Gastroesophageal sphincter (tissue), 4 donors: ENCODE measurements at regions not wholly inside any gene's neighbourhood (a gene's known extent, or its start where the extent isn't known, plus 50 kb on each side); places are given as distances from the start of the nearest gene placed in this dataset.

ENCODE experiments used
- ATAC-seq: fragments of 150-250 bp; one replicate; pipeline ENCODE4 v1.9.1; 2016; ENCODE audit warnings: mild to moderate bottlenecking, moderate library complexity
- H3K27ac ChIP-seq, 4 donors: fragments of 200-600 bp; sonication (generic) in 3 of 4; 1 replicate in 3 of 4; 2 replicates in 1 of 4; pipeline ENCODE4 v1.5.1; 2016 to 2019
- H3K27me3 ChIP-seq: fragments of 200-600 bp; sonication (generic); one replicate; pipeline ENCODE4 v1.5.1; 2019
- H3K36me3 ChIP-seq, 2 donors: fragments of 200-600 bp; sonication (generic); one replicate each; pipeline ENCODE4 v1.5.1; 2019; ENCODE audit warnings: control low read depth in 1 of 2
- H3K4me1 ChIP-seq, 3 donors: fragments of 200-600 bp; sonication (generic); 1 replicate in 2 of 3; 2 replicates in 1 of 3; pipeline ENCODE4 v1.5.1; 2016 to 2019; ENCODE audit warnings: control low read depth in 2 of 3
- H3K4me3 ChIP-seq, 2 donors: fragments of 200-600 bp; sonication (generic); one replicate each; pipeline ENCODE4 v1.5.1; 2019; ENCODE audit warnings: mild to moderate bottlenecking in 1 of 2, moderate library complexity in 1 of 2
- H3K9me3 ChIP-seq, 3 donors: fragments of 200-600 bp; sonication (generic); one replicate each; pipeline ENCODE4 v1.5.1; 2017 to 2019; ENCODE audit warnings: control low read depth in 2 of 3
- EP300 ChIP-seq: sonication (generic); formaldehyde crosslinking; IDR thresholded peaks from one replicate; pipeline ENCODE4 v1.6.1; 2017; ENCODE audit warnings: antibody characterized with exemption, mild to moderate bottlenecking
- POLR2A ChIP-seq, 2 donors: fragments of 450-650 bp; IDR thresholded peaks; one replicate each; pipeline ENCODE4 v1.6.1; 2017; ENCODE audit warnings: antibody characterized with exemption in 2 of 2, mild to moderate bottlenecking in 2 of 2, moderate library complexity in 1 of 2
- POLR2AphosphoS5 ChIP-seq: sonication (generic); formaldehyde crosslinking; IDR thresholded peaks from one replicate; pipeline ENCODE4 v1.6.1; 2017; ENCODE audit warnings: antibody characterized with exemption
- WGBS, 2 donors: methylation state at CpG; one replicate each; pipeline ENCODE4 v1.1.5; 2018; ENCODE audit warnings: low coverage in 1 of 2; 5-methylcytosine and 5-hydroxymethylcytosine counted together
- TF ChIP-seq, protein P1 (sequence below), 4 experiments: fragments of 200-600 bp in 2 of 4; fragments of 450-650 bp in 2 of 4; sonication (generic) in 1 of 4; IDR thresholded peaks; one replicate each; pipeline ENCODE4 v1.5.1; 2017 to 2019; ENCODE audit warnings: antibody characterized with exemption in 4 of 4, mild to moderate bottlenecking in 2 of 4, moderate library complexity in 2 of 4

DNA sequence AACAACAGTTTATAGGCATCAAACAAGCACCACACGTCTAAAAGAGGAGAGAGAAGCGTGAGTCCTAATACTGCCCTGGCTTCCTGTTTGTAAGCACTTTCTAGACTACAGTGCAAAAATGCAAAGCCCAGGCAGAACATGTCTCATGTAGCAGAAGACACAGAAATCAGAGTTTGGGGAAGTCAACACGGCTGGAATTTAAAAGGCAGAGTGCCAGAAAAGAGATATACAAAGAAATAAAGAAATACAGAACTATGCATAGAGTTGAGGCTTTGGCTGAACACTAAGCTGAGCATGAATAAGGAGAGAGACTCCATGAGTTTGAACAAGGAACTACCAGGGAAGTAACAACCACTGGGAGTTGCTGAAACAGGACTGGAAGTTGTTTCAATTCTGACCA is 566.6 kb upstream of the NR5A2 start:
- 35 to 52% methylated on average over 3 of the region's 3 CpGs for WGBS, 2 donors
- no peaks in the 10 kb centered on the region for H3K4me1 ChIP-seq
- no peak for TF ChIP-seq POLR2AphosphoS5
- no peak for TF ChIP-seq POLR2A (IDR thresholded peaks at IDR 0.05)
- TF ChIP-seq EP300, result no peak
- TF ChIP-seq, protein P1, sequence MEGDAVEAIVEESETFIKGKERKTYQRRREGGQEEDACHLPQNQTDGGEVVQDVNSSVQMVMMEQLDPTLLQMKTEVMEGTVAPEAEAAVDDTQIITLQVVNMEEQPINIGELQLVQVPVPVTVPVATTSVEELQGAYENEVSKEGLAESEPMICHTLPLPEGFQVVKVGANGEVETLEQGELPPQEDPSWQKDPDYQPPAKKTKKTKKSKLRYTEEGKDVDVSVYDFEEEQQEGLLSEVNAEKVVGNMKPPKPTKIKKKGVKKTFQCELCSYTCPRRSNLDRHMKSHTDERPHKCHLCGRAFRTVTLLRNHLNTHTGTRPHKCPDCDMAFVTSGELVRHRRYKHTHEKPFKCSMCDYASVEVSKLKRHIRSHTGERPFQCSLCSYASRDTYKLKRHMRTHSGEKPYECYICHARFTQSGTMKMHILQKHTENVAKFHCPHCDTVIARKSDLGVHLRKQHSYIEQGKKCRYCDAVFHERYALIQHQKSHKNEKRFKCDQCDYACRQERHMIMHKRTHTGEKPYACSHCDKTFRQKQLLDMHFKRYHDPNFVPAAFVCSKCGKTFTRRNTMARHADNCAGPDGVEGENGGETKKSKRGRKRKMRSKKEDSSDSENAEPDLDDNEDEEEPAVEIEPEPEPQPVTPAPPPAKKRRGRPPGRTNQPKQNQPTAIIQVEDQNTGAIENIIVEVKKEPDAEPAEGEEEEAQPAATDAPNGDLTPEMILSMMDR (IDR thresholded peaks at IDR 0.05), result no peak
- no peaks in the 10 kb centered on the region for H3K36me3 ChIP-seq
- peaks cover 0 to 4% (median 0%) of the 10 kb centered on the region in 3 donors for H3K9me3 ChIP-seq
- ATAC-seq, result no peak
- H3K27ac ChIP-seq, result no peak overlapping the region
- no peak overlapping the region for H3K4me3 ChIP-seq
- no peaks in the 10 kb centered on the region for H3K27me3 ChIP-seq

DNA sequence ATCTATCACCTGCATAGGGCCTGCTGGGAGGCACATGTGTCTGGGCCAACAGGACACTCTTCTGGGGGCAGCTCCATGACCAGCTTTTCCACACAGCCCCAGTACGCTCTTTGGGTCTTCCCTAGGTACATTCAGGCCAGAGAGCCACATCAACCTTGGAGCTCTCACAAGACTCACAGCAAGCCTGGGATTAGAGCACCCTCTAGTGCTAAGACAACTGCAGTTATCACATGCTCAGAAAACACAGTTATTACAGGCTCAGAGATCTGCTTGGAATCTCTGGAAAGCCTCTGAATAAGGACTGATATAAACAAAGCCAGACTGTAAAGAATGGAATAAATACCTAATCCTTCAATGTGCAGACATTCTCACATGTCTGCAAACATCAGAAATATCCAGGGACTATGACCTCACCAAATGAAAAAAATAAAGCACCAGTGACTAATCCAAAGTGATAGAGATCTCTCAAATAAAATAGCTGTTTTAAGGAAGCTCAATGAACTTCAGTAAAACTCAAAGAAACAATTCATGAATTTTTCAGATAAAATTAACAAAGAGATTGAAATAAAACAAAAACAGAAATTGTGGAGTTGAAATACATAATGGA is 563.9 kb upstream of the NR5A2 start:
- Histone ChIP-seq H3K27ac (no peak overlapping the region), H3K36me3 (no peaks in the 10 kb centered on the region), H3K4me3 (no peak overlapping the region), H3K9me3 (peaks cover 0 to 4% (median 0%) of the 10 kb centered on the region in 3 donors), H3K4me1 (no peaks in the 10 kb centered on the region), H3K27me3 (no peaks in the 10 kb centered on the region)
- no CpG with 5 or more reads among the region's 1 CpG for WGBS, 2 donors
- no peak for TF ChIP-seq POLR2A (IDR thresholded peaks at IDR 0.05)
- no peak for TF ChIP-seq EP300
- TF ChIP-seq, protein P1 (IDR thresholded peaks at IDR 0.05), result no peak
- no peak for TF ChIP-seq POLR2AphosphoS5
- ATAC-seq, result no peak

DNA sequence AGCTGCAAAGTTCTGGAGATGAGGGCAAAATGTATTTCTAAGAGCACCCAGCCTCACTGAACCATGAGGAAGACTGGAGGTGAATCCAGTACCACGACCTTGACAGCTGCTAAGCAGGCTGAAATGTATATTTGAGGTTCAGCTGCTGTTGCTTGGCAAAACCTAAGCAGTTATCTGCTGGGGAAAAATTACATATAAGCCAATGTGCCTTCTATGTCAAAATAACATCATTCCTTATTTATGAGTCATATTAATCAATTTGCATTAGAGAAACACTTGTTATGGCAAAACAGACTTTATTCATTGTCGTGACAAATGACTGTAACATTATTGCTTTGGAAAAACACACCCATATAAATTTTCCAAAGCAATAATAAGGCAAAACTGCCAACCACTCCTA is 560.5 kb upstream of the NR5A2 start:
- H3K9me3 ChIP-seq, result peaks cover 0 to 4% (median 0%) of the 10 kb centered on the region in 3 donors
- no peak overlapping the region for H3K27ac ChIP-seq
- no peaks in the 10 kb centered on the region for H3K27me3 ChIP-seq
- TF ChIP-seq EP300 (no peak), POLR2AphosphoS5 (no peak), POLR2A (IDR thresholded peaks at IDR 0.05) (no peak)
- TF ChIP-seq, protein P1 (IDR thresholded peaks at IDR 0.05), result no peak
- no peaks in the 10 kb centered on the region for H3K4me1 ChIP-seq
- WGBS, 2 donors, result 33 to 42% methylated on average over 2 of the region's 2 CpGs
- no peaks in the 10 kb centered on the region for H3K36me3 ChIP-seq
- no peak overlapping the region for H3K4me3 ChIP-seq
- ATAC-seq, result no peak

DNA sequence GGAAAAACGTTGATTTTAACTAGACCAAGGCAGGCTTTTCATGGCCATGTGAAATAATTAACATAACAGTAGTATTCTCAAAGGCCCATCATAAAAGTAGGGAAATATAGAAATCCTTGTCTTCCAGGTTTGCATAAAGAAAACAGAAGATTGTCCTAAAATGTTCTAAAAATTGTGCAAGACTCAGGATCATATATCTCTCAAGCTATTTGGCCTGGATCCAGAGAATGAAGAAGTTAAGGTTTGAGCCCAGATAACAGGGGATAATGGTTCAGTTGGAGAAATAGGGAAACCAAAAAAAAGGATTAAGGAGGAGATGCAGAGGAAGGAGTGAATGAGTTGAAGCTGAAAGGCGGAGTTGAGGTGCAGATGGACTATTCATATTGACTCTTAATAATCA is 555.5 kb upstream of the NR5A2 start:
- Histone ChIP-seq H3K4me1 (no peaks in the 10 kb centered on the region), H3K4me3 (no peak overlapping the region), H3K36me3 (no peaks in the 10 kb centered on the region), H3K9me3 (no peaks in the 10 kb centered on the region), H3K27ac (no peak overlapping the region), H3K27me3 (no peaks in the 10 kb centered on the region)
- TF ChIP-seq, protein P1 (IDR thresholded peaks at IDR 0.05), result no peak
- no peak for TF ChIP-seq POLR2A (IDR thresholded peaks at IDR 0.05)
- no peak for TF ChIP-seq POLR2AphosphoS5
- TF ChIP-seq EP300, result no peak
- no peak for ATAC-seq
- WGBS, 2 donors, result 77 to 83% methylated on average over 2 of the region's 2 CpGs

DNA sequence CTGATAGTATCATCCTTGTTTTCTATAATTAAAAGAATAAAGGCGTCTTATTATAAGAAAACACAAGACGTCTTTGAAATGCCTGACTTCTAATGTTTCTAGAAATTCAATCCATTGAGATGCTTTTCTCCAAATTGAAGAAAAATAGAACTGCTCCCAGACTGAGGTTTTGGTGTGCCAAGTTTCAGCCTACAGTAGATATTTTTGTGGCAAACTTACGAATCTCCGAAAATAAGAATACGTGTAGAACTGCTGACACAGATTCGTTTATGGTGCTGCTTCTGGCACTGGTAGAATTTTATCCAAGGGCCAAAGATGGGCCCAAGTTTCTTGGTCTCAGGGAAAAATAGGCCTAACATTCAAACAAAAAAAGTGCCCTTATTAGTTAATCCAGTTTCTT is 554.5 kb upstream of the NR5A2 start:
- ATAC-seq, result no peak
- no peaks in the 10 kb centered on the region for H3K4me1 ChIP-seq
- no peaks in the 10 kb centered on the region for H3K9me3 ChIP-seq
- no peak for TF ChIP-seq EP300
- TF ChIP-seq POLR2A (IDR thresholded peaks at IDR 0.05), result no peak
- TF ChIP-seq, protein P1 (IDR thresholded peaks at IDR 0.05), result no peak
- no peak for TF ChIP-seq POLR2AphosphoS5
- no peak overlapping the region for H3K27ac ChIP-seq
- no peak overlapping the region for H3K4me3 ChIP-seq
- WGBS, 2 donors, result 78 to 90% methylated on average over 6 of the region's 6 CpGs
- no peaks in the 10 kb centered on the region for H3K27me3 ChIP-seq
- H3K36me3 ChIP-seq, result no peaks in the 10 kb centered on the region
